Ishikawa (cell line): ENCODE measurements at regions not wholly inside any gene's neighbourhood (a gene's known extent, or its start where the extent isn't known, plus 50 kb on each side); places are given as distances from the start of the nearest gene placed in this dataset.

Experiments used
- CEBPB ChIP-seq: IDR thresholded peaks from 2 replicates; pipeline ENCODE4 v1.6.1; 2012
- CREB1 ChIP-seq: IDR thresholded peaks from 2 replicates; pipeline ENCODE4 v1.6.1; 2012; ENCODE audit warnings: low read depth
- EGR1 ChIP-seq: IDR thresholded peaks from 2 replicates; pipeline ENCODE4 v1.6.1; 2012
- EP300 ChIP-seq: IDR thresholded peaks from 2 replicates; pipeline ENCODE4 v1.6.1; 2012; ENCODE audit warnings: borderline replicate concordance
- FOXM1 ChIP-seq: IDR thresholded peaks from 2 replicates; pipeline ENCODE4 v1.6.1; 2012; ENCODE audit warnings: low read depth, borderline replicate concordance
- MAX ChIP-seq: IDR thresholded peaks from 2 replicates; pipeline ENCODE4 v1.6.1; 2012
- NFIC ChIP-seq: IDR thresholded peaks from 2 replicates; pipeline ENCODE4 v1.6.1; 2012
- RAD21 ChIP-seq: IDR thresholded peaks from 2 replicates; pipeline ENCODE4 v1.6.1; 2012; ENCODE audit warnings: low read depth
- REST ChIP-seq: IDR thresholded peaks from 2 replicates; pipeline ENCODE4 v1.6.1; 2012; ENCODE audit warnings: low read depth, mild to moderate bottlenecking
- TAF1 ChIP-seq: IDR thresholded peaks from 2 replicates; pipeline ENCODE4 v1.6.1; 2012; ENCODE audit warnings: low read depth, mild to moderate bottlenecking
- TCF12 ChIP-seq: IDR thresholded peaks from 2 replicates; pipeline ENCODE4 v1.6.1; 2012; ENCODE audit warnings: low read depth
- TEAD4 ChIP-seq: IDR thresholded peaks from 2 replicates; pipeline ENCODE4 v1.6.1; 2012
- USF1 ChIP-seq: IDR thresholded peaks from 2 replicates; pipeline ENCODE4 v1.6.1; 2012
- YY1 ChIP-seq: IDR thresholded peaks from 2 replicates; pipeline ENCODE4 v1.6.1; 2012; ENCODE audit warnings: low read depth
- ZBTB7A ChIP-seq: IDR thresholded peaks from 2 replicates; pipeline ENCODE4 v1.6.1; 2012; ENCODE audit warnings: low read depth

- TF ChIP-seq TAF1 (no peak), ZBTB7A (no peak), REST (no peak), CEBPB (no peak), TEAD4 (no peak), USF1 (no peak), NFIC (no peak), RAD21 (no peak), TCF12 (no peak)
Observed at GRCh38 chr18:51692612-51693011, 495.1 kb upstream of the MEX3C start.

- no peak for TF ChIP-seq NFIC
- no peak for TF ChIP-seq FOXM1
- TF ChIP-seq USF1: no peak
- no peak for TF ChIP-seq EP300
- no peak for TF ChIP-seq CEBPB
- TF ChIP-seq TCF12: no peak
- no peak for TF ChIP-seq TAF1
- no peak for TF ChIP-seq TEAD4
- no peak for TF ChIP-seq MAX
- no peak for TF ChIP-seq CREB1
- no peak for TF ChIP-seq RAD21
- TF ChIP-seq EGR1: no peak
- no peak for TF ChIP-seq YY1
- TF ChIP-seq REST: no peak
Observed at GRCh38 chr18:51711298-51711889, 513.9 kb upstream of the MEX3C start.

- no peak for TF ChIP-seq CEBPB
- TF ChIP-seq TAF1: no peak
- no peak for TF ChIP-seq REST
- no peak for TF ChIP-seq MAX
- no peak for TF ChIP-seq YY1
- no peak for TF ChIP-seq NFIC
- no peak for TF ChIP-seq USF1
- no peak for TF ChIP-seq ZBTB7A
- TF ChIP-seq TEAD4: no peak
- TF ChIP-seq CREB1: no peak
- TF ChIP-seq EGR1: no peak
- no peak for TF ChIP-seq EP300
- no peak for TF ChIP-seq TCF12
- TF ChIP-seq RAD21: no peak
- TF ChIP-seq FOXM1: no peak
Observed at GRCh38 chr18:51712821-51713220, 515.3 kb upstream of the MEX3C start.

GRCh38 chr18:51716277-51716676 is 518.8 kb upstream of the MEX3C start:
- TF ChIP-seq YY1: no peak
- TF ChIP-seq CEBPB: no peak
- TF ChIP-seq TEAD4: no peak
- TF ChIP-seq EP300: no peak
- TF ChIP-seq REST: no peak
- TF ChIP-seq CREB1: no peak
- no peak for TF ChIP-seq FOXM1
- TF ChIP-seq TCF12: no peak
- TF ChIP-seq RAD21: no peak
- no peak for TF ChIP-seq NFIC
- no peak for TF ChIP-seq MAX
- TF ChIP-seq USF1: no peak
- TF ChIP-seq EGR1: no peak
